GM19240 (cell line): ENCODE measurements at regions not wholly inside any gene's neighbourhood (a gene's known extent, or its start where the extent isn't known, plus 50 kb on each side); places are given as distances from the start of the nearest gene placed in this dataset.

ENCODE experiments used
- DNase-seq: peaks from one replicate; pipeline ENCODE4 v3.0.0; 2011; ENCODE audit warnings: low spot score; ENCODE audit not compliant: insufficient read length

DNA sequence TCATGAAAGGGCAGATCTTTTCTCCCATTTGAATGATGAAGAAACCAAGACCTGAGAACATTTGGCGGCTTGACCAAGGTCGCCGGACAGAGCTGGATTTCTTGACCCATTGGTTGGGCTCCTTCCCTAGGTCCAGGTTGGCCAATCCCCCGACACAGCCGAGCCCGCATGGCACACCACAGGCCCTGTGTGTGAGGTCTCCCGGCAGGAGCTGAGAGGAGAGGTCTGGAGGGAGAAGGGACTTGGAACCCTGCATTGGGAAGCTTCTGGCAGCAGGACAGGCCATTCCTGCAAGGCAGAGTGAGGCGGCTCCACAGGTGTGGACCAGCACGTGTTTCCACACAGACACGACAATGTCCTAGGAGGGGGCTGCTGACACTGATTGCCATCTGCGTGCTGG lies 98.6 kb upstream of the THY1 start:
- no peak for DNase-seq

DNA sequence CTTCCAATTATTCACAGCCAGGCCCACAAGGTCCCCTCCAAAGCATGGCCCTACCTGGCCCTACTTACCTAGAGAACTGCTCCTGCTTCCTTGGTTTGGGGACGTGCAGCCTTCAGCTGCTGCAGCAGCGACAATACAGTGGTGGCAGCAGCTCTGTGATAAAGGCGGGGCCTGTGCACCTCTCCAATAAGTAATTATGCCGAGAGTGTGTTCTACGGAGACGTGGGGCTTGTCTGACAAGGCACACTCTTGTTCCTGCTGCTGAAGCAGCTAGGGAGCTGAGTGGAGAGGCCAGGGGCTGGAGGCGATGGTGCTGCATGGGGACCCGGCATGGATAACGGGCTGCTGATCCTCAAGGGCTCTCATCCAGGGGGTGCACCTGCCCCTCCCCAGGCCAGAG lies 98.0 kb upstream of the THY1 start:
- DNase-seq = no peak

DNA sequence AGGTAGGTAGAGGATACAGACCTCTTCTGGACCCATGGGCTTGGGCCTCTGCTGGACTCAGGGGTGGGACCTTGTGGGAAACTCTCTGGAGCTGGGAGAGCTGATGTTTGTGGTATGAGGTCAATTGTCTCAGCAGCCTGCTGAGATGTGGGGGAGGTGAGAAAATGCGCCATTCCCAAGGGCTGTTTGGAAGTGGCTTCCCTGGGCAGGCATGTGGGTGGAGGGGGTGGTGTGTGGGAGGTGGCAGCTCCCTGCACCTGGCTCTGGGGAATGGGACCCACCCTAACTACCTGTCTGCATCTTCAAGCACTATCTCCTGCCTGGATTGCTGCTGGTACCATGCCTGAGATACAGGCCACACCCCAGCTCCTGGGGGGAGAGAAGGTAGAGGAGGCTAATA lies 97.4 kb upstream of the THY1 start:
- DNase-seq = no peak

DNA sequence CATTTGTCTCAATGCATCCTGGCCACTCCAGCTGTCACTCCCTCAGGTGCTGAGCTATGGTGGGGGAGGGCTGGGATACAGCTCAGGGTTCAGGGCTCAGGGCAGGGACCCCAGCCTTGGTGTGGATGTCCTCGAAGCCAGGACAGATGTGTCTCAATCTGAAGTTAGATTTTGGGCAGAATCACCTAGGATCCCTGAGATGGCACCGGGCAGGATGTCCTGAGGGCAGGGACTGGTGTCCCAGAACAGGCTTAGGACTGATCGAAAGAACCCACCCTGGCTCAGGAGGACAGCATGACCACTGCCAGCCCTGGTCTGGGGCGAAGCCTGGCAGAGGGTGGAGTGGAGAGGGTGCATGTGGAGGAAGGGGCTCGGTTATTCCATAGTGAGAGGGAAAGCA lies 96.8 kb upstream of the THY1 start:
- DNase-seq = no peak

DNA sequence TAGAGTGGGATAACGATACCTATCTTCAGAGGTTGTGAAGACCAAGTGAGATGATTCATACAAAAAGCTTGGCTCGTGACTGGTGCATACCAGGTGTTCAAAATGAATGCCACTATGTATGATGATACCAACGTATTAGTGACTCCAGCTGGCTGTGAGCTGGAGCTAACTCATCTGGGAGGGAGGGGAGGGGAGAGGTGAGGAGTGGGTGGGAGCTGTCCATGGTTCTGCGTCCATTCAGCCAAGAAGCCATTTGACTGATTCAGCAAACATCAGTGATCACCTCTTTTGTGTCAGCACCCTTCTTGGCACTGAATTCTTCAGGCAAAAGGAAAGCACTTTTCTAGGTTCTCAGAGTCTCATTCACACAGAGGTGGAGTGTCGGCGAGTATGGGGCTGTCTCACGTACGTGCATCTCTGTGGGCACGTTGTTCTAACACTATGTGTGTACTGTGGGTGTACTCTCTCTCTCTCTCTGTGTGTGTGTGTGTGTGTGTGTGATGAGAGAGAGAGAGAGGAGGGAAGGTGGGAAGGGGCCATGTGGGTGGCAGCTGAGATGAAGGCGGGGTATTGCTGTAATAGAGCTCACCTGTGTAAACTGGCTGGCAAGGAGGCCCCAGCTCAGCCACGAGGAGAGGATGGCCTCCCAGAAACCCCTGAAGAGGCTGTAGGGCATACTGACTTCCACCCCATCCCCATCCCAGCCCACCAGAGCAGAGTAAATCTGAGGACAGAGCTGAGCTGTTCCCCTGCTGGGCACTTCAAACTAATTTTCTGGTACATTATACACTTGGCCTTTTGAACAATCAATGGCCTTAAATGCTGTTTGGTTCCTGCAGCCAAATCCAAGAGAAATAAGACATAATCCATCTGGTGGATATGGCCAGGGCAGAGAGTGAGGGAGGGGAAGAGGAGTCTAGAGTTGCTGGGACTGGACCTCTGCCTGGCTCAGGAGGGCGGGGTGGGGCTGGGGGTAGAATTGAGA lies 96.1 kb upstream of the THY1 start:
- DNase-seq = no peak

DNA sequence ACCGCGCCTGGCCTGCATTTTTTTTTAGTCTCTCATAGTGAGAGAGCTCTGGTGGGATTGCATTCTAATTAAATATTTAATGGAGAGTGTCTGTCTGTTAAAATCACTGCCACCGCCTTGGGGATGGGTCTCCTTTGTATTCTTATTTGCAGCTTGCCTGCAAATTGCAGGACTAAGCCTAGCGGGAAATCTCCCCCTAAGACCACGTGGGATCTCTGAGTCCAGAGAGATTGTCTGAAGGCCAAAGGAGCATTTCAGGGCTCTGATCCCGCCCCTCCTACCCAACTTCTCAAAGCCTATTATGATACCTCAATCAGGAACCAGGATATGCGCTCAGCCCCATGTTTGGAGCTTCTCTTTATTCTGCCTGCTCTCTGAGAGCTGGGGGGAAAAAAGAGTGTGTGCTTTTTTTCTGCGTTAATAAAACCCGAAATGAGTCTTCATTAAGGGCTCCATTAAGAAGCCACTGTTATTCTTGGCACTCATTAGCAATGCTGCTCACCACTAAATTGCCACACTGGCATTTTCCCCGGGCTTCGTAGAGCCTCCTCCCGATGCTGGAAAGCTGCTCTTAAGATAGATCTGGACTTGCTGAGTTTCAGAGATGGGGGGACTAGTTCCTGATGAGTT lies 92.9 kb upstream of the THY1 start:
- DNase-seq = no peak

DNA sequence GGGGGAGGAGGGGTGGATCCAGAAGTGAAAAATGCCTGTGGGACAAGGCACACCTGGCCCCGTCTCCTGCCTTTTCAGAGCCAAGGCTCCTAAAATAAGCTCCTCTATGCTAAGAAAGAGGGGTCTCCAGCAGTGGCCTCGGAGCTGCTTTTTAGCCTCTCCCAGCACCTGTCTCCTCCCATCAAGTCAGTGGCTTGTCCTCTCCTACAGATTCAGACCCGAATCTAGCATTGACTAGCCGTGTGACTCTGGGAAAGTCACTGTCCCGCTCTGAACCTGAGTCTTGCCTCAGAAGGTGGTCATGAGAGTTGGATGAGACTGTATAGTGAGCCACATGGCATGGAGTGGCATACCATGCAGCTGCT lies 90.8 kb upstream of the THY1 start:
- DNase-seq = no peak

DNA sequence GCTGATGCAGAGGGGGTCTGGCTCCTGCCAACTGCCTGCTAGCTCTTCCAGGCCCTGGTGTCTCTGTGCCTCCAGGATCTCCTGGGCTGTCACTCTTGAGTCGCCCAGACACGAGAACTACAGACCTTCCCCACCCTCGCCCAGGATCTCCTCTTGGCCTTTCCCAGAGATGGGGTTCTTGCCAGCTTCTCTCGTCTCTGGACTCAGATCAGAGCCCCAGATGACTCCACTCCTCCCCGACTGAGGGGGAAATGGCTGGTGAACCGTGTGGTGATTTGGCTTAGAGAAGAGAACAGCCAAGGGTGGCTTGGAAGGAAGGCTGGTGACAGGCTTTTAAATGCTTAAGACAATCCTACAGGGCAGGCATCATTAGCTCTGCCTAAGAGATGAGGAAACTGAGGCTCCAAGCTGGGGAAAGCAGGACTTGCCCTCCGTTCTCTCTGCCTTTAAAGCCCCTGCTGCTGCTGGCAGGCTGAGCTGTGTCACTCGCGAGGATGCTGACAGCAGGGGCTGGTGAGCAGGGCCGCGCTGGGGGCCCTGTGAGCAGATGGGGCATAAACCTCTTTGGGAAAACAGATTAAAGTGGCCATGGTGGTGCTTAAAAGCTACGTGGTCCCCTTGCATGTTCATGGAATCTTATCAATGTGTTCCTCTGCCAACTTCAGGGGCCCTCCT lies 90.3 kb upstream of the THY1 start:
- DNase-seq = no peak

DNA sequence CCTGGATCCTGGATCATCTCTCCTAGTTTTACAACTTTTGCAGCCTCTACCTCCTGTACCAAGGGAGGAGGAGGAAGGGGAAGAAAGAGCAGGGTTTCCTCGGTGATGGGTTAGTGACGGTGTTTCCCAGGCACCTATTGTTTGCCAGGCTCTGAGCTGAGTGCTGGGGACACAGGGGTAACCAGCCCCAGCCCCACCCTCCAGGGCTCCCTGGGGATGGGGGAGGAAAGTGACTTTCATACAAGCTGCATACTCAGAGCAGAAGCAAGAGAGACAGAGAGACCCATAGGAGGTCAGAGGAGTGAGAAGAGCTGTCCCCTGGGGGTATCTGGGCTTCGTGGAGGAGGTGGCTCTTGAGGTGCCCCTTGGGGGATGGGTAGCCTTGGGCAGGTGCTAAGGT lies 89.4 kb upstream of the THY1 start:
- DNase-seq = no peak

DNA sequence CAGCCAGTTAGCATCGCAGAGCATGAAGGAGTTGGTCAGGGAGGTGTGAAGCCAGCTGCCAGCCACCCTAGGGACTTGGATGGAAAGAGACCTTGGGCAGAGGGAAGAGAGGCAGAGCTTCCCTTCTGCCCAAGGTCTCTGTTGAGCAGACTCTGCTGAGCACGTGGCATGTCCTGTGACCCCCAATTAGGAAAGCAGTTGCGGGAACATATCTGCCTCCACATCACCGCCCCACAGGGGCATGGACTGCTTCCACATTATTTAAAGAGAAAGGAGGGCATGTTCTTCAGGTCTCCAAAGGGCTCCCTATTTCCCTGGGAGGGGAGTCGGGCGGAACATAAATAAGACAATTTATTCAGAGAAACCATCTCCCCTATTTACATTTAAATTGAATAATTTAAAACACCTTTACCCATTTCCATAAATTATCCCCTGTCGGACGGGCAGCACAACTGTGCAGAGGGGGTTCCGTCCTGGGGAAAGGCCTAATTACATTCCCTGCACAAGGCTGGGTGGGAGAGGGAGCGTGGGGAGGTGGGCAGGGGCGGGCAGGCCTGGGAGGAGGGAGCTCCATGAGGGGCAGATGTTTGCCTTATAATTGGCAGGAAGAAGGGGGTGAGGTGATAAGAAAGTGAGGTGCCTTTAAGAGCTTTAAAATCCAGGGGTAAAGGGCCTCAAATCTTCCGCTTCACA lies 88.8 kb upstream of the THY1 start:
- no peak for DNase-seq

DNA sequence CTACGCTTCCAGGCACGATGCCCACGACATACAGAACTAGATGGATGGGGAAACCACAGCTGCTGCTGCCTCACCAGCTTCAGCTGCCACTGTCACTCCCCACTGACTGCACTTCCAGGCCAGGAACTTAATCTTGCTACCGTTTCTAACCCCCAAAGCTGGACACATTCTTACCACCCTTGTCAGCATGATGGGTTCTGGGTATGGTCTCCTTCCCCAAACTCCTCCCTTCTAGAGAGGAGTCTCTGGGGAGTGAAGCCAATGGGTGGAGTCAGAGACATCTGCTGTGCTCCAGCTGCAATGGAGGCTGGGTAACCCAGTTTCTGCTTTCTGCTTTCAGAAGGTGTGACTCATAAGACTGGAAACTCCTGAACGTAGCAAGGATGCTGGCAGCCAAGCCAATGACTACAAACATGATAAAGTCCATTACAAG lies 87.0 kb upstream of the THY1 start:
- DNase-seq = peak; percentile 69

DNA sequence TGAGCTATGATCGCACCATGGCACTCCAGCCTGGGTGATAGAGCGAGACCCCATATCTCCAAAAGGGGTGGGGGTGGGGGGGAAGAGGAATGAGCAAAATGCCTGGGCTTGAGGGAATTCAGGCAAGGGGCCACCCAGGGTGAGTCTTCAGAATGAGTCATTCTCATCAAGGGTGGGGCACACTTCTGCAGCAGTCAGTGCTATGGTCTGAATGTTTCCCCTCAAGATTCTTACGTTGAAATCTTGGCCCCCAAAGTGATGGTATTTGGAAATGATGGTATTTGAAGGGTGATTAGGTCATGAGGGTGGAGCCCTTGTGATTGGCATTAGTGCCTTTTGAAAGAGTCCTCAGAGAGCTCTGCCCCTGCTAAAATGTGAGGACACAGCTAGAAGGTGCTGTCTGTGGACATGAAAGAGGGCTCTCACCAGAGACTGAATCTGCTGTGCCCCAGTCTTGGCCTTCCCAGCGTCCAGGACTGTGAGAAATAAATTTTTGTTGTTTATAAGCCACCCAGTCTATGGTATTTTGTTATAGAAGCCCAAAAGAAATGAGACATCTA lies 86.4 kb upstream of the THY1 start:
- no peak for DNase-seq

DNA sequence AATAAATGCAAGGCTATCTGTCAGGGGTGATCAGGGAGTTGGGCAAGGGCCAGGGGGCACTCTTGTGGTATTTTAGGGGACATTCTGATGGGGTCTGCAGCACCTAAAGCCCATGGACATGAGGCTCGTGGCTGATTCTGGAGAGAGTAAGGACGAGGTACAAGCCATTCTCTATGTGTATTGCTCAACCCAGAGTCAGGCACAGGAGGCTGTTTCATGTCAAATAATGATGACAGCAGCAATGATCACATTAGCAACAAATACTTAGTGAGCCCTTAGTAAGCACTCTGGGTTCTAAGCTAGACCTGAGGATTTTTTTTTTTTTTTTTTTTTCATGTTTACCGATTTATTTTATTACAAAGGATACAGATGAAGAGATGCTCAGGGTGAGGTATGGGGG lies 83.5 kb upstream of the THY1 start:
- DNase-seq = no peak

DNA sequence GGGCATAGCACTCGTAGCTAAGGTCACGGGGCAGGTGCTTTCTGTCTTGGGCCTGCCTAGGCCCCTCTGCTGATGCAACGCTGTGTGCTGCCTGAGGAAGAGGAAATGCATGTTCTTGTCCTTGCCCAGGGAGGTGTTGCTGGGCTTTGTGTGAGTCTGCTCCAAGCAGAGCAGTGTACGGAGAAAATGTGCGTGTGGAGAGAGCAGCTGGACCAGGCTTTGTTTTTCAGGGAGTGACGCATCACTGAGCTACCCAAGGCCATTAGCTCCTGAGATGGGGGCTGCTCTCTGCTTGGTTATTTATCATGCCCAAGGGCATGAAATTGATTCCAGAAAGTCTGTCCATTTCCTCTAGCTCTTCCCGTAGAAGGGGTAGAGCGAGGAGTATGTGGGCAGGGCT lies 82.9 kb upstream of the THY1 start:
- no peak for DNase-seq

DNA sequence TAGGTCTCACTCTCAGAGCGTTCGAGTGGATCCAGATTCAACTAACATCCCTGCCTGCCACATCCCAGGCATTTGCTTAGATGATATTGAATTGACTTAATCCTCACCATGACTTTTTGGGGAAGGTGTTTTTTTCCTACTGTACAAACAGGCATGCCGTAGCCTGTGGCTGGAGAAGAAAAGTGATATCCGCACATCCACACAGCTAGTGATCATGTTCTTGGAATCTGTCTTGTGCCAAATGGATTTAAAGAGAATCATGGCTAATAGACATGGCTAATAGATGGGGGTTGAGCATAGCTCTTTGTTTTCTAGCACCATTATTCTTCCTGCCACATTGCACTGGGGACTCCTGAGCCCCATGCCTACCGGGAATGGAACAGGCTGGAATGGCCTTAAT lies 82.1 kb upstream of the THY1 start:
- DNase-seq = no peak

DNA sequence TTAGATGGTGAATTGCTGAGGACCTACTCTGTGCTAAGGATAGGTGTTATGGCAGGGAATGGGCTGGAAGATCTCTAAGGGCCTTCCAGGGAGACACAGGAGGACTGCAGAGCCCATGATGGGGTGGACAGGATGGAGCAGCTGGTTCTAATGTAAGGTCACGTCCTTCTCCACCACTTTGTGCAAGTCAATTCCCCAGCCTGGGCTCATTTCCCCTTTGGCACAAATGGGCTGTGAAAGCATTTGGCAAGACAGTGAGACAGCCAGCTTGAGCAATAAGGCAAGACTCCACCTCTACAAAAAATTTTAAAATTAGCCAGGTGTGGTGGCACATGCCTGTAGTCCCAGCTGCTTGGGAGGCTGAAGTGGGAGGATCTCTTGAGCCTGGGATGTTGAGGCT lies 81.4 kb upstream of the THY1 start:
- no peak for DNase-seq

DNA sequence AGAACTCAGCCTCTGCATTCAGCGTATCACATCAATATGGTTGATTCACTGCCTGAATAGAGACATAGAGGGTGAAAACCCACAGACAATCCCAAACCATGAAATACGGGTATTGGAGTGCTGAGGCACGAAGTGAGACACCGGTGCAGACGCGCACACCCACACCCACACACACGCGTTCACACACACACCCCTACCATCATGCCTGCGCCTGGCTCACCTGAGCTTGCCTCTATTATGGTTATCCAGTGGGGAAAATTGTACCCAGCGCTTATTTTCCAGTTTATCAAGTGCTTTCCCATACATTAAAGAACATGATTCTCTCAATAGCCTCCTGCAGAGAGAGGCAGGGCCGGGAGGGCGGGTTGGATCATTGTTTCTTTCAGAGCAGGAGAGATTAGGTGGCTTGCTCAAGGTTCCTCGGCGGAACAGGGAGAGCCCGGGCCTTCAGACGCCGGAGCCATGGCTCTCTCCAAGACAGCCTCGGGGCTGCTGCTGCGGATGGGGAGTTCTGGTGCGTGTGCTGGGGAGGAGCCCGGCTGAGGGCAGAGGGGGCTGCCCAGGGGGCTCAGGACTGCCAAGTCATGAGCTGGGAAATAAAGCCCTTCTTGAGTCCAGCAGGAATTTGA lies 78.9 kb upstream of the THY1 start:
- DNase-seq = no peak

DNA sequence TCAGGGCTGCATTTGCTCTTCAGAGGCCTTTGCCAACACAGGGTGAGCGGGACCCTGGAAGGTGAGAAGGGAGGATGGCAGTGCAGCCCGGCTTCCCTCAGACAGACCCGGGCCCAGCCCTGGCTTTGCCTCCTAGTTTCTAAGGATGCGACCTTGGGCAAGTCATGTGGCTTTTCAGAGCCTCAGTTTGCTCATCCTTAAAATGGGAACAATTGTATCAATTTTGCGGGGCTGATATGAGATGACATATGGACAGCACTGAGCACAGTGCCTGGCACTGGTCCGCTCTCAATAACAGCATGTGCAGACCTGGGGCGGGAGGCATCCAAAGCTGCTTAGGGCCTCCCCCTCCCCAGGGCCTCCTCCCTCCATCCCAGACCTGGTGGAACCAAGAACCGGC lies 74.7 kb upstream of the THY1 start:
- DNase-seq = no peak

DNA sequence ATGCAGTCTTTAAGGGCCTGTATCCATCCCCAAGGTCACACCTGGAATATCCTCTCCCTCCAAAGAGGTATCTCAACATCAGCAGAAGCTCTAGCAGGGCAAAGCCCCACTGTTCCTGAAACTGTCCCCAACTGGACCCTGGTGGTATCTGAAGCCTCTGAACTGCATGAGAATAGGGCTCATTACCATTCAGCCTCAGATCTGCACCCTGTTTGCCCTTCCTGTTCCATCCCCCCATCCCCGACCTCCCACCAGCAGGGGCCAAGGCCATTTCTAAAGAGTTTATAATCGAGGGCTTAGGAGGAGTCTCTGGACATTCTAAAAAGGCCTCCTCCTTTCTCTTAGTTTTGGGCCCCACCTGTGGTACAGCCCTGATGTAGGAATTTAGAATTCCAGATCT lies 74.0 kb upstream of the THY1 start:
- no peak for DNase-seq

DNA sequence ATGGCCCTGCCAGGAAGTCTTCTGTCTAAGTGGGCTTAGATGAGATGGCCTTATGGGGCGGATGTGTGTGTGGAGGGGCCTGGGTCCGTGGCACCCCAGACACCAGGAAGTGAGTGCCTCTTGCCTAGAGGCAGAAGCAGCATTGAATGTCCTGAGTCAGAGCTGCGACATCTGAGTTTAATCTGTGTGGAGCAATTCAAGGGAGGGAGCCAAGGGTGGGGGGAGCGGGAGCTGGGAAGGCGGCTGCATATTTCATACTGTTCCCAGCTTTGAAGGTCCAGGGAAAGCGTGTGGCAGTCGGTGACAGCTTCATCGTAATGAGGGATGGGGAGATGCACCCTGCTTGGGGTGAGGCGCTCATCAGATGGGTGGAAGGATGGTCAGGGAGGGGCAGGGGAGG lies 73.5 kb upstream of the THY1 start:
- no peak for DNase-seq

DNA sequence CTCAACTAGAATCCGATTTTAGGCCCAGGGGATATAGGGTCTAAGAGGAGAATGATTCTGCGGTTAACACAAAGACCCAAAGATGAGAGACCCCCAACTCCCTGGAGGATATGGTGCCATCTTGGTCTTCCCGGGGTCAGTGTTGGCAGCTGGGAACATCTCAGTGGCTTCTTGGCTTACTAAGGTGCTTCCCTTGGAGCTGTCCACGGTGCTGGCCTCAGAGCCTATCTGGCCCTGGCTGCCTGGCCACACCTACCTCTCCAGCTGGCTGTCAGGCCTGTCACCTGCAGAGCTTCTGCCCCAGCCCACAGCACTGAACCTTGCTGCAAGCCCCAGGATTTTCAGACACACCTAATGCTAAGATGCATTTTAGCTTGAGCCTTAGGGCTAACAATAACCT lies 70.7 kb upstream of the THY1 start:
- no peak for DNase-seq
